HCT116 (cell line): ENCODE measurements at regions not wholly inside any gene's neighbourhood (a gene's known extent, or its start where the extent isn't known, plus 50 kb on each side); places are given as distances from the start of the nearest gene placed in this dataset.

ENCODE experiments used
- ATAC-seq: fragments of 200-7000 bp; cut with Tn5 transposase; 2 replicates; pipeline ENCODE4 v1.9.1; 2020; ENCODE audit warnings: mild to moderate bottlenecking, moderate library complexity
- BruUV-seq: library from RNA; stranded (reverse); fragments of 400-500 nt; replicated peaks from 2 replicates; lab custom pipeline; 2021; lab: Mats Ljungman, UMichigan
- CTCF ChIA-PET: fragments of 300-600 bp; sonication (Branson Sonifier 250); formaldehyde crosslinking; loops from one replicate; lab custom pipeline; 2021; ENCODE audit warnings: antibody characterized with exemption; lab: Charles Lee
- POLR2A ChIA-PET: fragments of 300-600, 350-600 bp; sonication (Branson Sonifier 250); formaldehyde crosslinking; loops from one replicate; lab custom pipeline; 2021; ENCODE audit warnings: antibody characterized with exemption; lab: Charles Lee
- RAD21 ChIA-PET, 2 experiments: fragments of 300-600 bp; sonication (Branson Sonifier 250); formaldehyde crosslinking; loops; one replicate each; lab custom pipeline; 2023; ENCODE audit warnings: low total read pairs in 2 of 2; ENCODE audit not compliant: uncharacterized antibody in 2 of 2, unreplicated experiment in 2 of 2, low non-redundant PET in 1 of 2; lab: Charles Lee
- DNase-seq: peaks from one replicate; pipeline ENCODE4 v3.0.0-alpha.2; 2010; ENCODE audit warnings: low read depth, low spot score
- H2AFZ ChIP-seq: fragments of 200-600 bp; shearing (Covaris generic), sonication (generic); 2 replicates; pipeline ENCODE4 v1.6.1; 2017; ENCODE audit warnings: low read depth, mixed run types, mixed read lengths, antibody characterized with exemption, low read length; ENCODE audit not compliant: poor library complexity, severe bottlenecking
- H3K27ac ChIP-seq: 2 replicates; pipeline ENCODE4 v1.5.1; 2012; ENCODE audit warnings: low read depth, low read length
- H3K27me3 ChIP-seq: fragments of 200-600 bp; sonication (generic); 2 replicates; pipeline ENCODE4 v1.6.1; 2016; ENCODE audit warnings: mixed run types, low read length, mixed read lengths; ENCODE audit not compliant: insufficient read depth
- H3K36me3 ChIP-seq, 2 experiments: fragments of 200-500 bp in 1 of 2; fragments of 200-600 bp in 1 of 2; sonication (Bioruptor generic) in 1 of 2; sonication (generic) in 1 of 2; 2 replicates each; pipeline versions ENCODE4 v1.5.1 to v1.6.1; 2014 to 2016; ENCODE audit warnings: low read length in 2 of 2, inconsistent platforms in 1 of 2, mixed read lengths in 1 of 2, mixed run types in 1 of 2; ENCODE audit not compliant: insufficient read depth in 2 of 2, control insufficient read depth in 1 of 2
- H3K4me1 ChIP-seq, 2 experiments: fragments of 200-600 bp in 1 of 2; sonication (generic) in 1 of 2; 2 replicates each; pipeline versions ENCODE4 v1.5.1 to v1.6.1; 2012 to 2017; ENCODE audit warnings: low read length in 2 of 2, inconsistent platforms in 1 of 2, mild to moderate bottlenecking in 1 of 2, mixed read lengths in 1 of 2, mixed run types in 1 of 2, moderate library complexity in 1 of 2; ENCODE audit not compliant: insufficient read depth in 2 of 2, control insufficient read depth in 1 of 2
- H3K4me2 ChIP-seq: fragments of 200-600 bp; sonication (generic); 2 replicates; pipeline ENCODE4 v1.6.1; 2017; ENCODE audit warnings: mixed run types, low read length, mixed read lengths
- H3K4me3 ChIP-seq, 2 experiments: fragments of 200-600 bp in 1 of 2; sonication (generic) in 1 of 2; replicated peaks in 1 of 2; 2 replicates each; pipeline ENCODE4 v1.5.1; 2011 to 2016; ENCODE audit warnings: low read length in 2 of 2, control low read depth in 1 of 2, low read depth in 1 of 2, mild to moderate bottlenecking in 1 of 2, mixed read lengths in 1 of 2, mixed run types in 1 of 2
- H3K79me2 ChIP-seq: fragments of 200-600 bp; sonication (generic); 2 replicates; pipeline ENCODE4 v1.6.1; 2017; ENCODE audit warnings: mild to moderate bottlenecking, mixed run types, low read length, moderate library complexity, mixed read lengths; ENCODE audit not compliant: insufficient read depth
- H3K9ac ChIP-seq: fragments of 200-600 bp; sonication (generic); 2 replicates; pipeline ENCODE4 v1.6.1; 2016; ENCODE audit warnings: low read length, mixed read lengths
- H3K9me2 ChIP-seq: fragments of 200-600 bp; sonication (generic), shearing (Covaris generic); 2 replicates; pipeline ENCODE4 v1.6.1; 2017; ENCODE audit warnings: mixed run types, mild to moderate bottlenecking, moderate library complexity; ENCODE audit not compliant: insufficient read depth
- H3K9me3 ChIP-seq, 2 experiments: fragments of 200-500 bp in 1 of 2; fragments of 200-600 bp in 1 of 2; sonication (Bioruptor generic) in 1 of 2; sonication (generic) in 1 of 2; 2 replicates each; pipeline ENCODE4 v1.6.1; 2014 to 2017; ENCODE audit warnings: low read length in 2 of 2, mixed read lengths in 2 of 2, inconsistent platforms in 1 of 2, low read depth in 1 of 2, mild to moderate bottlenecking in 1 of 2, mixed run types in 1 of 2, moderate library complexity in 1 of 2; ENCODE audit not compliant: control insufficient read depth in 1 of 2, insufficient read depth in 1 of 2
- H4K20me1 ChIP-seq: fragments of 200-600 bp; sonication (generic), shearing (Covaris generic); 2 replicates; pipeline ENCODE4 v1.6.1; 2017; ENCODE audit warnings: mixed run types, mild to moderate bottlenecking, moderate library complexity; ENCODE audit not compliant: insufficient read depth
- CBX3 ChIP-seq: IDR thresholded peaks from 2 replicates; pipeline ENCODE4 v1.6.1; 2012; ENCODE audit warnings: low read depth
- CEBPB ChIP-seq: IDR thresholded peaks from 2 replicates; pipeline ENCODE4 v1.6.1; 2012; ENCODE audit warnings: low read depth
- EGR1 ChIP-seq: IDR thresholded peaks from 2 replicates; pipeline ENCODE4 v1.6.1; 2012; ENCODE audit warnings: low read depth
- ELF1 ChIP-seq: IDR thresholded peaks from 2 replicates; pipeline ENCODE4 v1.6.1; 2012; ENCODE audit warnings: low read depth, borderline replicate concordance
- JUND ChIP-seq: IDR thresholded peaks from 2 replicates; pipeline ENCODE4 v1.6.1; 2012
- MAX ChIP-seq: IDR thresholded peaks from 2 replicates; pipeline ENCODE4 v1.6.1; 2012
- RAD21 ChIP-seq: IDR thresholded peaks from 2 replicates; pipeline ENCODE4 v1.6.1; 2012; ENCODE audit warnings: low read depth, mild to moderate bottlenecking
- SIN3A ChIP-seq: IDR thresholded peaks from 2 replicates; pipeline ENCODE4 v1.6.1; 2012; ENCODE audit warnings: low read depth
- SP1 ChIP-seq: IDR thresholded peaks from 2 replicates; pipeline ENCODE4 v1.6.1; 2012; ENCODE audit warnings: low read depth
- TCF7L2 ChIP-seq: IDR thresholded peaks from 2 replicates; pipeline ENCODE4 v1.7.0; 2011; ENCODE audit warnings: borderline replicate concordance, inconsistent platforms; ENCODE audit not compliant: insufficient read depth, insufficient read length; ENCODE audit errors: extremely low read depth
- YY1 ChIP-seq: IDR thresholded peaks from 2 replicates; pipeline ENCODE4 v1.6.1; 2011; ENCODE audit warnings: low read length, low read depth, moderate library complexity, mild to moderate bottlenecking; ENCODE audit not compliant: insufficient replicate concordance; ENCODE audit errors: extremely low read depth
- ZBTB33 ChIP-seq: IDR thresholded peaks from 2 replicates; pipeline ENCODE4 v1.6.1; 2011; ENCODE audit warnings: mild to moderate bottlenecking, low read length, moderate library complexity; ENCODE audit not compliant: insufficient replicate concordance; ENCODE audit errors: extremely low read depth
- ZNF274 ChIP-seq: fragments of 200-500 bp; sonication (Bioruptor generic); IDR thresholded peaks from 2 replicates; pipeline ENCODE4 v1.6.1; 2014; ENCODE audit warnings: mild to moderate bottlenecking, low read depth, low read length, inconsistent platforms
- intact Hi-C: fragments of 100-400 bp; cut with micrococcal nuclease; formaldehyde crosslinking; loops from 2 replicates; pipeline ENCODE4 v1.10.0; 2022

DNA sequence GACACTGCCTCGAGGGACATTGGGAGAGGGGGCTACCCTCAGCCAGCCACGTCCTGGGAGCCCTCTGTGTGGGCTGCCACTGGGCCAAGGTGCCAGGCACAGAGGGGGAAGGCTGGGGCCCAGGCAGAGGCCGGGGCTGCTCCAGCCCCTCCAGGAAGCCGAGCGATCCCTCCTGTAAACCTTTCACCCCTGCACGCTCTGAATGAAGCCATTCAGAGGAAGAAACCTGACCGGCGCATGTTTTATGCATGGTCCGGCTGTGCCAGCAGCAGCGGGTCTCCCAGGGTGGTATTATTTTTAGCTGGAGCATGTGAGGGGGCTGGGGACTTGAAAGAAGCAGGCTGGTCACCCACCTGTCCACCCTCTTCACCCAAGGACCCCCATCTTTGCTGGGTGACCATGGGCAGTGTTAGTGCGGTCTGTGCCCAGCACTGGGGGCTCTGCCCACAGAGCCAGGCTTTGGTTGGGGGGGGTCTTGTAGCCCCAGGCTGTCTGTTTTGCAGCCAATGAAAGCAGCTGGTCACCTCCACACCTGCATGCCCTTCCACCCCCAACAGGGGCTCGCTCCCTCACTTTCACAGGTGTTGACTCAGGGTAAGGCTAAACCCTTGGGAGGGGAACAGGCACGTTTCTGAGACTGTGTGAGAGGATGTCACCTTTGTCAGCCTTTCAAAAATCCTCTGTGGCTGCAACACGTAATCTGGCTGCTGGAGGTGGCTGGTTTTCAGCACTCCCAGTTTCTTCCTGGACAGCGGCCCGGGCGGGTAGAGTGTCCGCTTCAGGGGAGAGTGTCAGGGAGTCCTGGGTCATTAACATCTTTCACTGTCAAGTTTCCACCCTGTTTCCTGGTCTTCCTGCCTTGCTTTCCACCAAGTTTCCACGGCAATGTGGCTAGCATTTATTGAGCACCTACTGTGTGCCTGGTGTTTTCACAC, 77.1 kb upstream of the BRD7 start:
- Histone ChIP-seq H2AFZ (no peak overlapping the region), H3K9ac (no peak overlapping the region), H3K27me3 (peaks cover 8% of the 10 kb centered on the region; the same call in 1 of the 2 replicates), H3K27ac (no peak overlapping the region), H3K4me3 (no peak overlapping the region), H3K9me3 (peaks cover 4 to 12% of the 10 kb centered on the region in 2 experiments; a peak in 2 of 4 replicates), H3K9me2 (no peaks in the 10 kb centered on the region), H3K79me2 (no peaks in the 10 kb centered on the region), H3K36me3 (no peaks in the 10 kb centered on the region), H3K4me2 (no peak overlapping the region), H3K4me1 (no peaks in the 10 kb centered on the region), H4K20me1 (no peaks in the 10 kb centered on the region)
- CTCF ChIA-PET, result no interaction called here
- RAD21 ChIA-PET, result no interaction called here
- intact Hi-C loops, result no loop called here
- ATAC-seq (no peak), DNase-seq (no peak)
- no peak for TF ChIP-seq CEBPB
- TF ChIP-seq EGR1, result no peak
- TF ChIP-seq RAD21, result no peak
- no peak for TF ChIP-seq SP1
- TF ChIP-seq ZNF274, result no peak
- TF ChIP-seq ZBTB33, result no peak
- no peak for TF ChIP-seq TCF7L2
- TF ChIP-seq ELF1, result no peak
- no peak for TF ChIP-seq SIN3A
- TF ChIP-seq YY1, result no peak
- no peak for TF ChIP-seq MAX
- TF ChIP-seq CBX3, result no peak
- no peak for TF ChIP-seq JUND
- BruUV-seq, result no TSS peak
- POLR2A ChIA-PET, result no interaction called here
